ENCODE measurements at regions not wholly inside any gene's neighbourhood (a gene's known extent, or its start where the extent isn't known, plus 50 kb on each side); places are given as distances from the start of the nearest gene placed in this dataset.

DNA sequence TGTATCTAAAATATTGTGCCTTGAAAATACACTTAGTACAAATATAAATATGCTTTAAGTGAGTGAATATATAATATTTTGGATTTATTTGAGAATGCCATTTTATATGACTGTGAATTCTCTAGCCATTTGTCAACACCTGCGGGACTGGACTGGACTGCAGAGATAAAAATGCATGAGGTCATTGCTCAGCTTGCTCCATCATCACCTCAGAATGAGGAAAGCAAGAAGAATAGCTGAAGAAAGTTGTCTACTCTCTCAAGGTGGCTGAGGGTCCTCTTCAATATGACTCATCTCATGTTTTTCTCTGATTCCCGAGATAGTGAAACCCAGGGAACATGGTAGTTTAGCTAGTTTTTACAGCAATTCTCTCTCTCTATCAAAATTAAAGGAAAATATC lies 732.5 kb upstream of the AGA start:
- Histone ChIP-seq H3K4me2 (ENCODE audit: low read depth, low read length) (no peak overlapping the region), H3K4me3 (replicated peaks in 1 of 3; ENCODE audit: insufficient read depth in 1 of 3, low read depth in 2 of 3, low read length in 3 of 3) (no peak overlapping the region), H3K9me3 (ENCODE audit: low read length) (no peaks in the 10 kb centered on the region), H4K20me1 (ENCODE audit: insufficient read depth, low read length) (no peaks in the 10 kb centered on the region), H3K36me3 (replicated peaks in 1 of 2; ENCODE audit: control insufficient read depth in 1 of 2, insufficient read depth in 2 of 2, low read length in 2 of 2) (no peaks in the 10 kb centered on the region), H3K27ac (ENCODE audit: extremely low read length, insufficient read depth, low read length) (no peak overlapping the region), H3K79me2 (ENCODE audit: insufficient read depth, low read length) (no peaks in the 10 kb centered on the region), H3K9ac (ENCODE audit: insufficient read depth, low read depth, low read length) (no peak overlapping the region), H3K4me1 (ENCODE audit: insufficient read depth, low read length) (no peaks in the 10 kb centered on the region), H3K27me3 (ENCODE audit: control insufficient read depth in 1 of 2, insufficient read depth in 2 of 2, low read length in 2 of 2) (no peaks in the 10 kb centered on the region), H2AFZ (ENCODE audit: low read length) (no peak overlapping the region)
- no peak for ATAC-seq
- CTCF ChIA-PET (ENCODE audit: low intra/inter-chr PET ratio, low total read pairs), result no interaction called here
- in situ Hi-C loops (cut with HindIII; ENCODE audit: extremely low pct_ligation_motif_present, low pct_unique_long_range_greater_than_20kb) (no loop called here), intact Hi-C loops (cut with micrococcal nuclease; ENCODE audit: unreplicated experiment) (no loop called here)
- WGBS (ENCODE audit: low lambda C conversion rate), result 2% methylated on average over 2 of the region's 2 CpGs
- no peak for TF ChIP-seq MED13 (CRISPR knock-in tag; IDR thresholded peaks at IDR 0.05)
- TF ChIP-seq, protein P1, sequence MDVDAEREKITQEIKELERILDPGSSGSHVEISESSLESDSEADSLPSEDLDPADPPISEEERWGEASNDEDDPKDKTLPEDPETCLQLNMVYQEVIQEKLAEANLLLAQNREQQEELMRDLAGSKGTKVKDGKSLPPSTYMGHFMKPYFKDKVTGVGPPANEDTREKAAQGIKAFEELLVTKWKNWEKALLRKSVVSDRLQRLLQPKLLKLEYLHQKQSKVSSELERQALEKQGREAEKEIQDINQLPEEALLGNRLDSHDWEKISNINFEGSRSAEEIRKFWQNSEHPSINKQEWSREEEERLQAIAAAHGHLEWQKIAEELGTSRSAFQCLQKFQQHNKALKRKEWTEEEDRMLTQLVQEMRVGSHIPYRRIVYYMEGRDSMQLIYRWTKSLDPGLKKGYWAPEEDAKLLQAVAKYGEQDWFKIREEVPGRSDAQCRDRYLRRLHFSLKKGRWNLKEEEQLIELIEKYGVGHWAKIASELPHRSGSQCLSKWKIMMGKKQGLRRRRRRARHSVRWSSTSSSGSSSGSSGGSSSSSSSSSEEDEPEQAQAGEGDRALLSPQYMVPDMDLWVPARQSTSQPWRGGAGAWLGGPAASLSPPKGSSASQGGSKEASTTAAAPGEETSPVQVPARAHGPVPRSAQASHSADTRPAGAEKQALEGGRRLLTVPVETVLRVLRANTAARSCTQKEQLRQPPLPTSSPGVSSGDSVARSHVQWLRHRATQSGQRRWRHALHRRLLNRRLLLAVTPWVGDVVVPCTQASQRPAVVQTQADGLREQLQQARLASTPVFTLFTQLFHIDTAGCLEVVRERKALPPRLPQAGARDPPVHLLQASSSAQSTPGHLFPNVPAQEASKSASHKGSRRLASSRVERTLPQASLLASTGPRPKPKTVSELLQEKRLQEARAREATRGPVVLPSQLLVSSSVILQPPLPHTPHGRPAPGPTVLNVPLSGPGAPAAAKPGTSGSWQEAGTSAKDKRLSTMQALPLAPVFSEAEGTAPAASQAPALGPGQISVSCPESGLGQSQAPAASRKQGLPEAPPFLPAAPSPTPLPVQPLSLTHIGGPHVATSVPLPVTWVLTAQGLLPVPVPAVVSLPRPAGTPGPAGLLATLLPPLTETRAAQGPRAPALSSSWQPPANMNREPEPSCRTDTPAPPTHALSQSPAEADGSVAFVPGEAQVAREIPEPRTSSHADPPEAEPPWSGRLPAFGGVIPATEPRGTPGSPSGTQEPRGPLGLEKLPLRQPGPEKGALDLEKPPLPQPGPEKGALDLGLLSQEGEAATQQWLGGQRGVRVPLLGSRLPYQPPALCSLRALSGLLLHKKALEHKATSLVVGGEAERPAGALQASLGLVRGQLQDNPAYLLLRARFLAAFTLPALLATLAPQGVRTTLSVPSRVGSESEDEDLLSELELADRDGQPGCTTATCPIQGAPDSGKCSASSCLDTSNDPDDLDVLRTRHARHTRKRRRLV (CRISPR knock-in tag; IDR thresholded peaks at IDR 0.05), result no peak
- TF ChIP-seq, protein P2, sequence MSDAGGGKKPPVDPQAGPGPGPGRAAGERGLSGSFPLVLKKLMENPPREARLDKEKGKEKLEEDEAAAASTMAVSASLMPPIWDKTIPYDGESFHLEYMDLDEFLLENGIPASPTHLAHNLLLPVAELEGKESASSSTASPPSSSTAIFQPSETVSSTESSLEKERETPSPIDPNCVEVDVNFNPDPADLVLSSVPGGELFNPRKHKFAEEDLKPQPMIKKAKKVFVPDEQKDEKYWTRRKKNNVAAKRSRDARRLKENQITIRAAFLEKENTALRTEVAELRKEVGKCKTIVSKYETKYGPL (CRISPR knock-in tag; IDR thresholded peaks at IDR 0.05), result no peak
- TF ChIP-seq ZKSCAN8 (CRISPR knock-in tag; IDR thresholded peaks at IDR 0.05; ENCODE audit: borderline replicate concordance), result no peak
- no peak for TF ChIP-seq KLF15 (CRISPR knock-in tag; IDR thresholded peaks at IDR 0.05; ENCODE audit: borderline replicate concordance)
- TF ChIP-seq FOXA1 (IDR thresholded peaks at IDR 0.05), result no peak
- no peak for TF ChIP-seq FOXA1 (CRISPR knock-in tag; IDR thresholded peaks at IDR 0.05)
- no peak for FAIRE-seq
- no peak for DNase-seq (ENCODE audit: low spot score)
- no TSS peak for BruUV-seq (replicated peaks)
- POLR2A ChIA-PET, result no interaction called here

Data from HepG2 (cell line).